ENCODE measurements at regions not wholly inside any gene's neighbourhood (a gene's known extent, or its start where the extent isn't known, plus 50 kb on each side); places are given as distances from the start of the nearest gene placed in this dataset.

- TF ChIP-seq, protein P1, sequence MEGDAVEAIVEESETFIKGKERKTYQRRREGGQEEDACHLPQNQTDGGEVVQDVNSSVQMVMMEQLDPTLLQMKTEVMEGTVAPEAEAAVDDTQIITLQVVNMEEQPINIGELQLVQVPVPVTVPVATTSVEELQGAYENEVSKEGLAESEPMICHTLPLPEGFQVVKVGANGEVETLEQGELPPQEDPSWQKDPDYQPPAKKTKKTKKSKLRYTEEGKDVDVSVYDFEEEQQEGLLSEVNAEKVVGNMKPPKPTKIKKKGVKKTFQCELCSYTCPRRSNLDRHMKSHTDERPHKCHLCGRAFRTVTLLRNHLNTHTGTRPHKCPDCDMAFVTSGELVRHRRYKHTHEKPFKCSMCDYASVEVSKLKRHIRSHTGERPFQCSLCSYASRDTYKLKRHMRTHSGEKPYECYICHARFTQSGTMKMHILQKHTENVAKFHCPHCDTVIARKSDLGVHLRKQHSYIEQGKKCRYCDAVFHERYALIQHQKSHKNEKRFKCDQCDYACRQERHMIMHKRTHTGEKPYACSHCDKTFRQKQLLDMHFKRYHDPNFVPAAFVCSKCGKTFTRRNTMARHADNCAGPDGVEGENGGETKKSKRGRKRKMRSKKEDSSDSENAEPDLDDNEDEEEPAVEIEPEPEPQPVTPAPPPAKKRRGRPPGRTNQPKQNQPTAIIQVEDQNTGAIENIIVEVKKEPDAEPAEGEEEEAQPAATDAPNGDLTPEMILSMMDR (IDR thresholded peaks at IDR 0.05), result no peak
- TF ChIP-seq POLR2A (IDR thresholded peaks at IDR 0.05), result no peak
Measured at GRCh38 chr2:183458460-183458859, 334.2 kb downstream of the NUP35 start.

Data from thyroid gland (tissue), 4 donors.